ENCODE measurements at regions not wholly inside any gene's neighbourhood (a gene's known extent, or its start where the extent isn't known, plus 50 kb on each side); places are given as distances from the start of the nearest gene placed in this dataset.
"Not testable (repeated sequence)": the region's sequence is repeated elsewhere in the genome, so short reads cannot be mapped to it uniquely, and the experiment has no call there.

GRCh38 chr5:56406838-56407237, 173.7 kb upstream of the ANKRD55 start:
- DNase-seq (ENCODE audit: low read depth in 3 of 3, low spot score in 2 of 3), result no peak

DNA sequence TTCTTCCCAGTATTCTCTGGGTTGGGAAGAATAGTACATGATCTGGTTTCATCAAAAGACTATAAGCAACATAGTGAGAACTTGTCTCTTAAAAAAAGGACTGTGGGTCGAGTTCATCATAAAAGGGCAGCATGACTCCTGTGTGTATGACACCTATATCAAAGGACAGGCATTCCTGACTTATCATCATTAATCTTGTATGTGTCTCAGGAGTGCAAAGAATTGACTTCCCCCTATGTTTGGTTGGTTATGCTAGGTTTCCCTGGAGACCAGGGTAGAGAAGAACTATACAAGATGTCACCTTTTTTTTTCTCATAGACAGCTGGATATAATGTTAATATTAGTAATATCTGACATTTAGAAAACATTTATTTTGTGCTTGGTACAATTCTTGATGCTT, 173.1 kb upstream of the ANKRD55 start:
- no peak for DNase-seq (ENCODE audit: low read depth in 3 of 3, low spot score in 2 of 3)

DNA sequence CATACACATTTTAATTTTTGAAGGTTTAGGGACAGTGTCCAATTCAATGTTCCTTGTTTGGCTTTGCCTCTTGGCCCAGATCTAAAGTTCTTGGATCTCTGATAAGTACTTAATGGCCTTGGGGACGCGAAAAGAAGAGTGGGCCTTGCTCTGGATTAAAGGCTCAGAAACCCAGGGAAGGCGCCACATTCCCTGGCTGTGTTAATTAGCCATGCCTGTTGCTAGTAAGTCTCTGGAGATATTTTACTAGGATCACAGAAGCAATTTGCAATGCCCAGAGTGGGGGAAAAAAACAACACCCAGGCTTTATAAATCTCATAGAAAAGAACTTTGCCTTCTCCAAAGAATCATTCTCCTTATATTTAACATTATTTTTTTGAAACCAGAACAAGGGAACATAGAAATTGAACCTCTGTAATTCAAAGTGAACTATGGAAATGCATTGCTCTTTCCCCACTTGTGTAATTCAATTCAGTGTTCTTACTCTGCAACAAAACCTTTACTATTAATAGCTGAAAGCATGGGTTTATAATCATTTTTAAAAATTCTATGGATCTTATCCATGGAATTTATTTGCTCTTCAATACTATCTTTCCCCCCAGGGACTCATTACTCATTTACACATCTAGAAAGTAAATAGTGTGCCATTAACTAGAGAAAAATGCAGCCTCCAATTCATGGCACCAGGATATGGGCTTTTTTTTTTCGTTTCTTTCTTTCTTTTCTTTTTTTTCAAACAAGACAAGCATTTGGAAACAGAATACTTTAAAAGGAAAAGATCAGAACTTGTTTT, 172.2 kb upstream of the ANKRD55 start:
- no peak for DNase-seq (ENCODE audit: low read depth in 3 of 3, low spot score in 2 of 3)

DNA sequence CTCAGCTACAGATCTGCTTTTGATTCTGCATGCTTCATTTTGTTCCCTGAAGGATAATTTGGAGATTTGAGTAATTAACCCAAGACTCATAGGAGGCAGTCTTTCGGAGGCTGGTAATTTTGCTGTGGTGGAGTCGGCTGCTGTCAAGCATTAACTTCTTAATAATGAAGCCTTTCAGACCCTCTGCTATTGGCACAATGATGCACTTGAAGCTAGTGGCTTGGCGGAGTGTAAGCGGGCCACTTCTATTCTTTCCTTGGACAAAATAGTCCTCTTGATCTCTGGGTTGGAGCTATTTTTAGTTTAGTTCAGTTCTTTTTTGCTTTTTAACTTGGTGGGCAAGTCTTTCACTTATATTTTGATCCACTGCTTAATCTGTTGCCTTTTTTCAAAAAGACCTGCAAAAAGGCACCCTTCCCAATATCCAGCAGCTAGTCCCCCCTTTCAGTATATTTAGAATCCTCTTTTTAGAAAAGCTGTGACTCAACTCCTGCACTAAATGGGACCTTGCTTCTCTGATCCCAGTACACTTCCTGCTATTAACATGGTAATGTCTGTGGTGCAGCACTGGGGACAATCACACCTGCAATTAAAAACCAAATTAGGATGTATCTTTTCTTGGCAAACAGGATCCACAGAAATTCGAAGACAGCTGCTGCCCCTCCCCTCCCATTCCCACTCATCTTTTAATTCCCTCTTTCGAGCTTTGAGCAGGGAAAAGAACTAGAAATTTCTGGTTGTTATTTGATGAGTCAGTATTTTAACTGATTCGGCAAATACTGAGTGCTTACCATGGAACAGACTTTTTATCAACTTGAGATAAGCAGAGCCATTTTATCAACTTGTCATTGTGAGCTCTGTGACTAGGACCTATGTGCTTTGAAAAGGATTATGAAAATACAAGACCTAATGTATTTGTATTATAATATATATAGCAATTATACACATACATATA, 169.4 kb upstream of the ANKRD55 start:
- no peak for DNase-seq (ENCODE audit: low read depth in 3 of 3, low spot score in 2 of 3)

- not testable (repeated sequence) for DNase-seq (ENCODE audit: low read depth in 3 of 3, low spot score in 2 of 3)
These were observed 164.7 kb upstream of the ANKRD55 start for GRCh38 chr5:56397796-56398195.

- DNase-seq (ENCODE audit: low read depth in 3 of 3, low spot score in 2 of 3), result no peak
These were observed 163.5 kb upstream of the ANKRD55 start for GRCh38 chr5:56396634-56397033.

GRCh38 chr5:56389261-56389660, 156.1 kb upstream of the ANKRD55 start:
- no peak for DNase-seq (ENCODE audit: low read depth in 3 of 3, low spot score in 2 of 3)

GRCh38 chr5:56388229-56388985, 155.3 kb upstream of the ANKRD55 start:
- peak in 1 of 3 donors; percentile 16 for DNase-seq (ENCODE audit: low read depth in 3 of 3, low spot score in 2 of 3)

- DNase-seq (ENCODE audit: low read depth in 3 of 3, low spot score in 2 of 3), result no peak
These were observed 152.9 kb upstream of the ANKRD55 start for GRCh38 chr5:56386046-56386445.

DNA sequence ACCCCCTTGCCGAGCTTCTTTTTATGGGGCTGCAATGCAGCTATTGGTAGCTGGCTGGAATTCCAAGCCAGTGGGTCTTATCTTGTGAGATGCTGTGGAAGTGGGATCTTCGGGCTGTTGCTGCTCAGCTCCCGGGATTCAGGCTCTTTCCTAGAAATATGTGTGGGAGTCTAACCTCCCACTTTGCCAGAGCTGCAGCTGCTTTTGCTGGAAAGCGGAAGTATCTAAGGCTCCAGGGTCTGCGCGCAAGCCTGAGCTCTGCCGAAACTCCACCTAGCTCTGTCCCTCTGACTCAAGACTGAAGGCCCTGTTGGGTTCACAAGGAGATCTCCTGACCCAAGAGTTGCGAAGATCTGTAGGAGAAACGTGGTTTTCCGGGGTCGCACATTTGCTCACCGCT, 151.1 kb upstream of the ANKRD55 start:
- DNase-seq (ENCODE audit: low read depth in 3 of 3, low spot score in 2 of 3), result peak in 1 of 3 donors; percentile 21

- no peak for DNase-seq (ENCODE audit: low read depth in 3 of 3, low spot score in 2 of 3)
These were observed 150.6 kb upstream of the ANKRD55 start for GRCh38 chr5:56383761-56384160.

DNA sequence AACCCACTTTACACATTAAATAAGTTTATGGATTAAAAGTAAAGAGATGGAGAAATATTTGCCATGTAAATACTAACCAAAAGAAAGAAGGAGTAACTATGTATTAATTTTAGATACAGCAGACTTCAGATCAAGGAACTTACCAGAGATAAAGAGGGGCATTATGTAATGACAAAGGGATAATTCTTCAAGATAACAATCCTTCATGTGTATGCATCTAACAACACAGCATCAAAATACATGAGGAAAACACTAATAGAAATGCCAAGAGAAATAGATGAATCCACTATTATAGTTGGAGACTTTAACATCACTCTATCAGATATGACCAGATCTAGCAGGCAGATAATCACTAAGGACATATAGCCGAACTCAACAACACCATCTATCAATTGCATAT, 149.8 kb upstream of the ANKRD55 start:
- DNase-seq (ENCODE audit: low read depth in 3 of 3, low spot score in 2 of 3), result no peak

- no peak for DNase-seq (ENCODE audit: low read depth in 3 of 3, low spot score in 2 of 3)
These were observed 144.4 kb upstream of the ANKRD55 start for GRCh38 chr5:56377573-56377972.

DNA sequence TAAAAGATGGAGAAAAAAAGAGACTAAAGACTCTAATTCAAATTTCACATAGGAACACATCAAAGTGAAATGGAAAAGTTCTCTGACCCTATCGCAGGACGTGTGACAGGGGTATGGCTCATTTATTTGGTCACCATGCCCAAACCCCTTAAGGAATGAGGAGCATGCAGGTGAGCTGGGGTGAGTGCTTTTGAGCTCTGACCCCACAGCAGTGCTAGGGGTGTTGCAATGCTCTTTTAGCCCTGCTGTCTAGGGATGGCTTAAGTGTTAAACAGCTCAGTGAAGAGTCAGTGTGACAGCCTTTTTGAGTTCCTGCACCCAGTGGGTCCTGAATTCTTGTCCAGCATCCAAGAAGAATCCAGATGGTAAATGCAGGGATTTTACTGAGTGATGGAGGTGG, 143.0 kb upstream of the ANKRD55 start:
- DNase-seq (ENCODE audit: low read depth in 3 of 3, low spot score in 2 of 3), result no peak

- DNase-seq (ENCODE audit: low read depth in 3 of 3, low spot score in 2 of 3), result no peak
These were observed 141.9 kb upstream of the ANKRD55 start for GRCh38 chr5:56375011-56375410.

DNA sequence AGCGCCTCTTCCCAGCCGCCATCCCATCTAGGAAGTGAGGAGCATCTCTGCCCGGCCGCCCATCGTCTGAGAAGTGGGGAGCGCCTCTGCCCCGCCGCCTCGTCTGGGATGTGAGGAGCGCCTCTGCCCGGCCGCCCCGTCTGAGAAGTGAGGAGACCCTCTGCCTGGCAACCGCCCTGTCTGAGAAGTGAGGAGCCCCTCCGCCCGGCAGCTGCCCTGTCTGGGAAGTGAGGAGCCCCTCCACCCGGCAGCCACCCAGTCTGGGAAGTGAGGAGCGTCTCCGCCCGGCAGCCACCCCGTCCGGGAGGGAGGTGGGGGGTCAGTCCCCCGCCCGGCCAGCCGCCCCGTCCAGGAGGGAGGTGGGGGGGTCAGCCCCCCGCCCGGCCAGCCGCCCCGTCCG, 139.4 kb upstream of the ANKRD55 start:
- not testable (repeated sequence) for DNase-seq (ENCODE audit: low read depth in 3 of 3, low spot score in 2 of 3)

DNA sequence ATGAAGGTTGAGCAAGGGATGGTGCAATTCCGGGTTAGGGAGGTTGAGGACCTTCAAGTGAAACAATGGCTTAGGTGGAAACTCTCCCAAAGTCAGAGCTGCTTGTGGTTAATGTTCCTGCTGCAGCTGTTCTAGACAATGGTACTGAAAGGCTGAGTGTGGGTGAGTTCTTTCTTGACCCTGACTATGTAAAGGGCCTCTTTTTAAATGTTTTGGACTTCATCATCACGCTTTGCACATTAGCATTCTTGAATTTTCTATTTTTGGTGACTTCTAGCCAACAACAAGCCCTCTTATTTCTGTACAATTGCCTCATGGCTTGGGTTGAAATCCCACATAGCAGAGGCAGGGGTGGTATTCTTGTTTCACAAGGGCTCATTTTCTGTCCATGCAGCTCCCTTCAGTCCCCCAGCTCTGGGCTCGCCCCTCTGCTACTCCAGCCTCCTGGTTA, 136.3 kb upstream of the ANKRD55 start:
- DNase-seq (ENCODE audit: low read depth in 3 of 3, low spot score in 2 of 3), result no peak

- no peak for DNase-seq (ENCODE audit: low read depth in 3 of 3, low spot score in 2 of 3)
These were observed 134.6 kb upstream of the ANKRD55 start for GRCh38 chr5:56367748-56368147.

DNA sequence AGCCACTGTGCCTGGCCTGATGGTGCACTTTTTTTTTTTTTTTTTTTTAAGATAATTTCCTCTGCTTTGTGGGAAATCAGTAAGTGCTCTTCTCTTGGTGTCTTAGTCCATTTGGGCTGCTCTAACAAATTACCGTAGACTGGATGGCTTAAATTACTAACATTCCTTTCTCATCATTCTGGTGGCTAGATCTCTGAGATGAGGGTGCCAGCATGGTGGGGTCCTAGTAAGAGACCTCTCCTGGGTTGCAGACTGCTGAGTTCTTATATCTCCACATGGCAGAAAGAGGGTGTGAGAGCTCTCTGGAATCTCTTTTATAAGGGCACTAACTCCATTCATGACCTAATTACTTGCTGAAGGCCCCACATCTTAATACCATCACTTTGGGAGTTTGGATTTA, 133.9 kb upstream of the ANKRD55 start:
- DNase-seq (ENCODE audit: low read depth in 3 of 3, low spot score in 2 of 3), result no peak

DNA sequence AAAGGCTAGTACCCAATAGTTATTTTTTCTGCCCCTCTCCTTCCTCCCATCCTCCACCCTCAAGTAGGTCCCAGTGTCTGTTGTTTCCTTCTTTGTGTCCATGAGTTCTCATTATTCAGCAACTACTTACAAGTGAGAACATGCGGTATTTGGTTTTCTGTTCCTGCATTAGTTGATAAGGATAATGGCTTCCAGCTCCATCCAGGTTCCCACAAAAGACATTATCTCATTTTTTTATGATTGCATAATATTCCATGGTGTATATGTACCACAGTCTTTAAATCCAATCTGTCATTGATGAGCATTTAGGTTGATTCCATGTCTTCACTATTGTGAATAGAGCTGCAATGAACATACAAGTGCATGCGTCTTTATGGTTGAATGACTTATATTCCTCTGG, 128.3 kb upstream of the ANKRD55 start:
- no peak for DNase-seq (ENCODE audit: low read depth in 3 of 3, low spot score in 2 of 3)

DNA sequence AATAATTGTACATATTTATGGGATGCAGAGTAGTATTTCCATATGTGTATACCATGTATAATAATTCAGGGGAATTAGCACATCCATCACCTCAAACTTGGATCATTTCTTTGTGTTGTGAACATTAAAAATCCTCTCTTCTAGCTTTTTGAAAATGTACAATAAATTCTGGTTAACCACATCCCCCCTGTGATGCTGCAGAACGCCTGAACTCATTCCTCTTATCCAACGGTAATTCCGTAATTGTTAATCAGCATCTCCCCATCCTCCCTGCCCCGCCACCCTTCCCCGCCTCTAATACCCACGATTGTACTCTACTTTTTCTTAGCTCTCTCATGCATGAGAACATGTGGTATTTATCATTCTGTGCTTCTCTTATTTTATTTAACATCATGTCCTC, 127.7 kb upstream of the ANKRD55 start:
- DNase-seq (ENCODE audit: low read depth in 3 of 3, low spot score in 2 of 3), result no peak

Data from right renal cortex interstitium (tissue), 3 donors.